MCF 10A (cell line): ENCODE measurements at regions not wholly inside any gene's neighbourhood (a gene's known extent, or its start where the extent isn't known, plus 50 kb on each side); places are given as distances from the start of the nearest gene placed in this dataset.

Experiments used
- BruUV-seq: library from RNA; stranded (reverse); fragments of 400-500 nt; replicated peaks from 2 replicates; lab custom pipeline; 2021; lab: Mats Ljungman, UMichigan
- CTCF ChIA-PET: fragments of 300-600 bp; sonication (Branson Sonifier 250); formaldehyde crosslinking; extraction: SDS; loops from one replicate; lab custom pipeline; 2021; ENCODE audit warnings: antibody characterized with exemption, inconsistent platforms; lab: Yijun Ruan, JAX
- POLR2A ChIA-PET: fragments of 300-600, 350-650 bp; sonication (Branson Sonifier 250); formaldehyde crosslinking; extraction: SDS; loops from one replicate; lab custom pipeline; 2020; ENCODE audit warnings: antibody characterized with exemption, inconsistent platforms; lab: Yijun Ruan, JAX
- DNase-seq: peaks from one replicate; pipeline ENCODE4 v3.0.0-alpha.2; 2018; ENCODE audit not compliant: unreplicated experiment
- H3K27ac Mint-ChIP-seq: one replicate; pipeline ENCODE4 v1.8.0; 2022; ENCODE audit warnings: mild to moderate bottlenecking, low read depth, mixed read lengths; ENCODE audit not compliant: unreplicated experiment
- H3K27me3 Mint-ChIP-seq: one replicate; pipeline ENCODE4 v1.8.0; 2022; ENCODE audit warnings: mixed read lengths; ENCODE audit not compliant: insufficient read depth, unreplicated experiment
- H3K36me3 Mint-ChIP-seq: one replicate; pipeline ENCODE4 v1.8.0; 2022; ENCODE audit warnings: mild to moderate bottlenecking, moderate library complexity, mixed read lengths; ENCODE audit not compliant: insufficient read depth, unreplicated experiment
- H3K4me1 Mint-ChIP-seq: one replicate; pipeline ENCODE4 v1.8.0; 2022; ENCODE audit warnings: mixed read lengths; ENCODE audit not compliant: insufficient read depth, unreplicated experiment
- H3K4me3 Mint-ChIP-seq: one replicate; pipeline ENCODE4 v1.8.0; 2022; ENCODE audit warnings: mild to moderate bottlenecking, moderate library complexity, mixed read lengths; ENCODE audit not compliant: unreplicated experiment
- H3K9me3 Mint-ChIP-seq: one replicate; pipeline ENCODE4 v1.8.0; 2022; ENCODE audit warnings: mixed read lengths; ENCODE audit not compliant: unreplicated experiment
- CTCF ChIP-seq: fragments of 200-600 bp; IDR thresholded peaks from one replicate; pipeline ENCODE4 v1.8.0; 2022; ENCODE audit warnings: antibody characterized with exemption, mild to moderate bottlenecking; ENCODE audit not compliant: unreplicated experiment
- intact Hi-C: fragments of 100-400 bp; cut with micrococcal nuclease; formaldehyde crosslinking; loops from 2 replicates; pipeline ENCODE4 v1.14.1; 2022

DNA sequence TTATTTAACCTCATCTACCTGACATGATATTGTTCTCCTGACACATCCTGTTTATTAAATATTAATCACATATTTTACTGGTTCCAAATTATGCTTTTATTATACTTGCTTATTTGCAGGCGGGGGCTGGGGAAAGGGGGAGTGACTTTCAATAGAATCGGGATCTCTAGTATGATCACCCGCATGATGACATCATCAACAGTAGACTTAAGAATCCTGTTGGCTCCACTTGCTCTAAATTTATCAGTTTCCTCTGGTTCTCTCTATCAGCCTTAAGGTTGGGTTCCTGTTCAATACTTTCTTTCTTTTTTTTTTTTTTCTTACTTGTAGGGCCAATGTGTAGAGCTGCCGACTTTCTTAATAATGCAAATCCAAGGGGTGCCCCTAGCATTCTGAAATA lies 317.5 kb downstream of the BCHE start:
- H3K4me3 Mint-ChIP-seq: no peak overlapping the region
- H3K36me3 Mint-ChIP-seq: no peaks in the 10 kb centered on the region
- DNase-seq: no peak
- intact Hi-C loops: no loop called here
- BruUV-seq: no TSS peak
- H3K27ac Mint-ChIP-seq: no peak overlapping the region
- H3K27me3 Mint-ChIP-seq: no peaks in the 10 kb centered on the region
- H3K9me3 Mint-ChIP-seq: peaks cover 3% of the 10 kb centered on the region
- H3K4me1 Mint-ChIP-seq: peaks cover 12% of the 10 kb centered on the region
- no peak for TF ChIP-seq CTCF
- CTCF ChIA-PET: no interaction called here
- POLR2A ChIA-PET: no interaction called here

DNA sequence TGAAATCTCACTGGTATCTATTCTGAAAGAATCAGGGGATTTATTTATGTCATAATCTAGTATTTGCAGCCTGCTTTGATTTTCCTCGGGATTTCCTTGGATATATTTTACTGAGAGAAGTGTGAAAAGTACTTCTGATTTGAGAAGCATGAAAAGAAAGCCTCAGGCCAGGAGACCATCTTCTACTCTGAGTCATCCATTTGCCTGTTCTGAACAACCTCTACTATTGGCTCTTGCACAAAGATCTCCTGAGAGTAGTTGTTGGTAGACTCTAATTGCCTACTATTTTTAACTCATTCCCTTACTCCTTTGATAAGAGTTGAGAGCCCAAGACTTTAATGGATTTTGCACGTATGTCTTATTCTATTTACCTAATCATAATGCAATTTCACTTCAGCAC lies 318.9 kb downstream of the BCHE start:
- CTCF ChIA-PET: no interaction called here
- no peak overlapping the region for H3K4me3 Mint-ChIP-seq
- intact Hi-C loops: no loop called here
- no peaks in the 10 kb centered on the region for H3K27me3 Mint-ChIP-seq
- no peak for TF ChIP-seq CTCF
- H3K36me3 Mint-ChIP-seq: no peaks in the 10 kb centered on the region
- BruUV-seq: no TSS peak
- POLR2A ChIA-PET: no interaction called here
- peak; percentile 37 for DNase-seq
- H3K27ac Mint-ChIP-seq: no peak overlapping the region
- peaks cover 9% of the 10 kb centered on the region for H3K4me1 Mint-ChIP-seq
- peaks cover 7% of the 10 kb centered on the region for H3K9me3 Mint-ChIP-seq

DNA sequence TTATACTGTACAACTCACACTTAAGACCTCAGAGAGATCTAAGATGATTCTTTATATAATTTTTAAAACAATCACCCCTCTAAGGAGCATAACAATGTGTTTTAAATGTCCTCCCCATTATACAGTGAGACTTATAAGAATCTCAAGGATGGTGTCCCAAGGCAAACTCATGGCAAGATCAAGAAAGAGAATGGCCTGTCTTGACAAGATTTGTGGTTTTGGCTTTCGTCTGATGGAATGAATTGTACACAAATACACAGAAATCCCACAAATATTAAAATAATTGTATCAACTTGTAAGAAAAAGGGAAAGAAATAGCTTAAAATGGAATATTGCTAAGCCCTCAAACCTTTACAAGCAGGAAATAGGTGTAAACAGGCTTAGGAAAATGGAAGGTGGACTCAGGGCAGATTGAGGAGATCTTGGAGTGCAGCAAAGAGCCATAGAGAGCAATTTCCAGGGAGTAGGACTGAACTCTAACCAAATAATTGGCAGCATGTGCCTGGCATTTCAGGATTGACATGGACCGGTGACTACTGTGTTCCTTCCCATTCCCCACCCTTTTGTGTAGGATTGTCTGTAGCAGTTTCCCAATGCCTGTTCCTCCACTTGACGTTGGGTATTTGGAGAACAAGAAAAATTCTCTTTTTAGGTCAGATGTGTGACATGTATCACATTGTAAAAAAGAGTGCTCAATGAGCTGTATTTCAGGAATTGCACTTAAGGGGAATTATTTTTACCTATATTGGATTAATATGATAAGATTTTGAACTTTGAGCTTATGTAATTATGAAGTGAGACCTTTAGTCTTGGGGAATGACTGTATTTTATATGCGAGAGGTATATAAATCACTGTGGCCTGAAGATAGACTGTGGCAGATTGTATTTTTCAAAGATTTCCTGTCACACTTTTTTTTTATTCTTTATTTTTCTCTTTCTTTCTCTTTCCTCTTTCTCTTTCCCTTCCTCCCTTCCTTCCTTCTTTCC lies 317.8 kb upstream of the SLITRK3 start:
- no peak for TF ChIP-seq CTCF

GRCh38 chr3:165507576-165507975 lies 311.4 kb upstream of the SLITRK3 start:
- POLR2A ChIA-PET: no interaction called here
- TF ChIP-seq CTCF: no peak
- CTCF ChIA-PET: no interaction called here
- no TSS peak for BruUV-seq
- no peak for DNase-seq
- H3K4me3 Mint-ChIP-seq: no peak overlapping the region
- no peaks in the 10 kb centered on the region for H3K4me1 Mint-ChIP-seq
- H3K27me3 Mint-ChIP-seq: no peaks in the 10 kb centered on the region
- H3K9me3 Mint-ChIP-seq: peaks cover 18% of the 10 kb centered on the region
- intact Hi-C loops: no loop called here
- H3K27ac Mint-ChIP-seq: no peak overlapping the region
- no peaks in the 10 kb centered on the region for H3K36me3 Mint-ChIP-seq

More for the DNA sequence above, 317.8 kb upstream of the SLITRK3 start:
- peaks cover 7% of the 10 kb centered on the region for H3K9me3 Mint-ChIP-seq
- CTCF ChIA-PET: interaction anchor here (0.6 kb wide), 2 partner anchors 253 to 475 kb away, joined by 3 read pairs; no protein-coding TSS in a partner anchor
- no peak overlapping the region for H3K4me3 Mint-ChIP-seq
- no TSS peak for BruUV-seq
- H3K27ac Mint-ChIP-seq: no peak overlapping the region
- H3K27me3 Mint-ChIP-seq: no peaks in the 10 kb centered on the region
- peaks cover 4% of the 10 kb centered on the region for H3K4me1 Mint-ChIP-seq
- intact Hi-C loops: no loop called here
- POLR2A ChIA-PET: interaction anchor here (1.5 kb wide), 1 partner anchor 18 kb away, joined by 5 read pairs; no protein-coding TSS in a partner anchor
- no peaks in the 10 kb centered on the region for H3K36me3 Mint-ChIP-seq
- no peak for DNase-seq
